Nephron (organoid): ENCODE measurements at regions not wholly inside any gene's neighbourhood (a gene's known extent, or its start where the extent isn't known, plus 50 kb on each side); places are given as distances from the start of the nearest gene placed in this dataset.
A peak's percentile ranks its signal among the peaks of the same experiment; 100 is the strongest.

Experiments
- H3K27ac Mint-ChIP-seq, 3 experiments: 2 replicates each; pipeline ENCODE4 v1.8.0; 2020; ENCODE audit warnings: mixed read lengths in 3 of 3, mild to moderate bottlenecking in 2 of 3, moderate library complexity in 1 of 3
- H3K27me3 Mint-ChIP-seq: 2 replicates; pipeline ENCODE4 v1.8.0; 2021; ENCODE audit warnings: low read depth, mild to moderate bottlenecking, moderate library complexity, mixed read lengths
- H3K36me3 Mint-ChIP-seq: 2 replicates; pipeline ENCODE4 v1.8.0; 2020; ENCODE audit warnings: low read depth, mixed read lengths
- H3K4me1 Mint-ChIP-seq: 2 replicates; pipeline ENCODE4 v1.8.0; 2020; ENCODE audit warnings: mixed read lengths
- H3K4me3 Mint-ChIP-seq, 3 experiments: 2 replicates each; pipeline ENCODE4 v1.8.0; 2020; ENCODE audit warnings: mild to moderate bottlenecking in 3 of 3, mixed read lengths in 3 of 3, moderate library complexity in 2 of 3
- H3K9me3 Mint-ChIP-seq: 2 replicates; pipeline ENCODE4 v1.8.0; 2020; ENCODE audit warnings: mixed read lengths
- CTCF ChIP-seq, 3 experiments: fragments of 200-600 bp; sonication (generic); IDR thresholded peaks; one replicate each; pipeline ENCODE4 v1.5.0; 2021; ENCODE audit warnings: antibody characterized with exemption in 3 of 3; ENCODE audit not compliant: unreplicated experiment in 3 of 3

DNA sequence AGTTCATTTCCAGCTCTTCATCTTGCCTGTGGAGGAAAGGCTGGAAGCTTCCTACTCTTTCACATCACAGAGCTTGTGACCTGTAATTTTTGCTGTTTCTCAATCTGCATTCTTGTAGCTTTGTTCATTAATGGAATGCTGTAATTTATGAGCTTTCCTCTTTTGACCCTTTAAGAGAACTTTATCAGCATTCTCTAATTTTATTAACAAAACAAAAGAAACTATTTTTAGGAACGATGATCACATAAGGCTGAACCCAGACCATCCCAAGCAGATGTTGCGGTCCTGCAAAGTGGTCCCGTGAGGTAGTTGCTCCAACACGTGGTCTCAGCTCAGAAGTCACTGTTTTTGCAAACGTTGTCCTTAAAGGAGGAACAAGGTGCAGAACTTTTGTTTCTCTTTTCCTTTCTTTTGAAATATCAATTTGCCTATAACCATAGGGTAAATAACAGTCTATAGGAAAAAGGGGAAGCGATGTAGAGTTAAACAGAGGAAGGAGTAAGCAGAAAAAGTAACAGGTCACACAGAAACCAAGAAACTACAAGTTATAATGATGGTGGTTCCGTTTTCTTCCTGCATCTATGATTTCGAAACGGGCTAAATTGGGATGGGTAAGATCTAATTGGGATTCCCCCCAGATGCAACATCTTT lies 121.3 kb upstream of the PHACTR1 start:
- H3K27ac Mint-ChIP-seq, result peak overlapping the region in 2 of 3 experiments; percentile 47 to 83
- no peak overlapping the region for H3K4me3 Mint-ChIP-seq
- no peak for TF ChIP-seq CTCF (IDR thresholded peaks at IDR 0.05; ENCODE audit: unreplicated experiment in 3 of 3)
- no peaks in the 10 kb centered on the region for H3K27me3 Mint-ChIP-seq
- no peaks in the 10 kb centered on the region for H3K9me3 Mint-ChIP-seq
- H3K36me3 Mint-ChIP-seq, result no peaks in the 10 kb centered on the region
- no peaks in the 10 kb centered on the region for H3K4me1 Mint-ChIP-seq

- Mint-ChIP-seq H3K27me3 (peaks cover 4% of the 10 kb centered on the region), H3K36me3 (no peaks in the 10 kb centered on the region), H3K4me3 (no peak overlapping the region), H3K9me3 (no peaks in the 10 kb centered on the region), H3K4me1 (peaks cover 2% of the 10 kb centered on the region), H3K27ac (no peak overlapping the region)
- no peak for TF ChIP-seq CTCF (IDR thresholded peaks at IDR 0.05; ENCODE audit: unreplicated experiment in 3 of 3)
Measured at GRCh38 chr6:12596731-12597130, 119.8 kb upstream of the PHACTR1 start.

GRCh38 chr6:12598919-12599318 lies 117.6 kb upstream of the PHACTR1 start:
- no peak for TF ChIP-seq CTCF (IDR thresholded peaks at IDR 0.05; ENCODE audit: unreplicated experiment in 3 of 3)
- Mint-ChIP-seq H3K9me3 (no peaks in the 10 kb centered on the region), H3K36me3 (no peaks in the 10 kb centered on the region), H3K27ac (no peak overlapping the region), H3K27me3 (peaks cover 4% of the 10 kb centered on the region), H3K4me3 (no peak overlapping the region), H3K4me1 (peaks cover 6% of the 10 kb centered on the region)

- no peak for TF ChIP-seq CTCF (IDR thresholded peaks at IDR 0.05; ENCODE audit: unreplicated experiment in 3 of 3)
- no peaks in the 10 kb centered on the region for H3K36me3 Mint-ChIP-seq
Measured at GRCh38 chr6:12601881-12602280, 114.7 kb upstream of the PHACTR1 start.

GRCh38 chr6:12602342-12602741 lies 114.2 kb upstream of the PHACTR1 start:
- Mint-ChIP-seq H3K27me3 (peaks cover 4% of the 10 kb centered on the region), H3K27ac (peak overlapping the region in 1 of 3 experiments; percentile 22), H3K9me3 (no peaks in the 10 kb centered on the region), H3K36me3 (no peaks in the 10 kb centered on the region), H3K4me1 (peaks cover 6% of the 10 kb centered on the region), H3K4me3 (no peak overlapping the region)
- TF ChIP-seq CTCF (IDR thresholded peaks at IDR 0.05; ENCODE audit: unreplicated experiment in 3 of 3), result no peak

More at GRCh38 chr6:12601881-12602280, 114.7 kb upstream of the PHACTR1 start:
- Mint-ChIP-seq H3K27ac (peak overlapping the region in 1 of 3 experiments; percentile 22), H3K27me3 (peaks cover 4% of the 10 kb centered on the region), H3K4me3 (no peak overlapping the region), H3K4me1 (peaks cover 6% of the 10 kb centered on the region), H3K9me3 (no peaks in the 10 kb centered on the region)
